RWPE2 (cell line): ENCODE measurements at regions not wholly inside any gene's neighbourhood (a gene's known extent, or its start where the extent isn't known, plus 50 kb on each side); places are given as distances from the start of the nearest gene placed in this dataset.

ENCODE experiments used
- ATAC-seq: fragments of 200-7000 bp; cut with Tn5 transposase; 3 replicates; pipeline ENCODE4 v1.9.1; 2021; ENCODE audit warnings: low read depth
- DNase-seq: peaks from one replicate; pipeline ENCODE4 v3.0.0-alpha.2; 2020; ENCODE audit warnings: low spot score
- H3K27ac ChIP-seq: fragments of 450-650 bp; 2 replicates; pipeline ENCODE4 v1.5.1; 2017; ENCODE audit warnings: mild to moderate bottlenecking; ENCODE audit not compliant: poor library complexity, severe bottlenecking
- H3K27me3 ChIP-seq: fragments of 250-450 bp; sonication (Bioruptor Pico); 2 replicates; pipeline ENCODE4 v1.5.1; 2021; ENCODE audit warnings: mild to moderate bottlenecking, moderate library complexity; ENCODE audit not compliant: insufficient read depth, poor library complexity, severe bottlenecking
- H3K36me3 ChIP-seq: fragments of 250-450 bp; sonication (Bioruptor Pico); 2 replicates; pipeline ENCODE4 v1.5.1; 2020; ENCODE audit warnings: low read depth, mild to moderate bottlenecking, moderate library complexity
- H3K4me1 ChIP-seq: fragments of 250-450 bp; sonication (Bioruptor Pico); 2 replicates; pipeline ENCODE4 v1.5.1; 2021; ENCODE audit warnings: mild to moderate bottlenecking, moderate library complexity; ENCODE audit not compliant: insufficient read depth, poor library complexity, severe bottlenecking
- H3K4me3 ChIP-seq: fragments of 250-450 bp; sonication (Bioruptor Pico); 2 replicates; pipeline ENCODE4 v1.5.1; 2021; ENCODE audit warnings: mild to moderate bottlenecking, moderate library complexity; ENCODE audit not compliant: severe bottlenecking
- H3K9me3 ChIP-seq: fragments of 250-450 bp; sonication (Bioruptor Pico); 2 replicates; pipeline ENCODE4 v1.5.1; 2021; ENCODE audit warnings: mild to moderate bottlenecking, moderate library complexity; ENCODE audit not compliant: severe bottlenecking
- CTCF ChIP-seq: fragments of 450-650 bp; IDR thresholded peaks from one replicate; pipeline ENCODE4 v1.5.1; 2017; ENCODE audit warnings: mild to moderate bottlenecking, moderate library complexity; ENCODE audit not compliant: poor library complexity, severe bottlenecking

DNA sequence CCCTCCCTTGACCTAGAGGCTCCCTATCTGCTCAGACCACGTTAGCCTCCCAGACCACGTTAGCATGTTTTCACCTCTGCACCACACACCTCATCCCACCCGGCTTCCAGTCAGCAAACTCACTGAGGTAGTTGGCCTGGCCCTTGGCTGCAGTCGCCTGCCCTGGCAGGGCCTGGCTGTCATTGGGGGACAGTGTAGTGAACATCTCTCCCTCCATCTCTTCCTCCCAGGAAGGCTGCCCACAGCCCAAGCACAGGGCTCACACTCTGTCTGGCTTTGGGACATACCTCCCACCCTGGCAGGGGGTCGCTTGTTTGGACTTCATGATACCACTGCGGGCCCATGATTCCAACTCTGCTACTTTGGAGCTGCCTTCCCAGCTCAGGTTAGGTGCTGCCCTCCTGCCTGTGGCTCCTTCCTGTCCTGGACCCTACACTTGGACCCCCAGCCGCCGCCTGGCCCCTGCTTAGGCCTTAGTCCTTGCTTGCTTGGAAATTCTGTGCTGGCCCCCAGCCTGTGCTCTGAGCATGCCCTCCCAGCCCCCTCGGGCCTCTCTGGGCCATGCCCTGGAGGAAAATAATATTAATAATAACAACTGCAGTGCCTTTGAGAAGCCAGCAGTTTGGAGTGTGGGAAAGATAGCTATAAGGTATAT is 167.7 kb downstream of the COPRS start:
- H3K4me1 ChIP-seq: no peaks in the 10 kb centered on the region
- H3K9me3 ChIP-seq: no peaks in the 10 kb centered on the region
- no peak for TF ChIP-seq CTCF
- H3K27me3 ChIP-seq: no peaks in the 10 kb centered on the region
- H3K4me3 ChIP-seq: no peak overlapping the region
- DNase-seq: no peak
- no peak overlapping the region for H3K27ac ChIP-seq
- ATAC-seq: no peak
- H3K36me3 ChIP-seq: no peaks in the 10 kb centered on the region

DNA sequence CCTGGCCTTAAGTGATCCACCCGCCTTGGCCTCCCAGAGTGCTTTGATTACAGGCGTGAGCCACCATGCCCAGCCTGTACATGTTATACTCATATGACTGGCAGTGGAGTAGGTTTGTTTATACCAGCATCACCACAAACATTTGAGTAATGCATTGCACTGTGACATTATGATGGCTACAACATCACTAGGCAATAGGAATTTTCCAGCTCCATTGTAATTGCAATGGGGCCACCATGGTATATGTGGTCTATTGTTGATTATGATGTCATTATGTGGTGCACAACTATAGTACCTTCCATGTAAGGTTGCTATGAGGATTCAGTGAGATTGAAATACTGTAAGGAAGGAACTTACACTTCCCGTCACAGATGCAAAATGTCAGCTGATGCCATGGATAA is 168.9 kb downstream of the COPRS start:
- TF ChIP-seq CTCF: no peak
- Histone ChIP-seq H3K4me3 (no peak overlapping the region), H3K4me1 (no peaks in the 10 kb centered on the region), H3K9me3 (no peaks in the 10 kb centered on the region), H3K36me3 (no peaks in the 10 kb centered on the region), H3K27ac (no peak overlapping the region), H3K27me3 (no peaks in the 10 kb centered on the region)
- ATAC-seq: no peak
- DNase-seq: no peak

- ATAC-seq: peak; percentile 66; the same call in 2 of the 3 replicates
- no peaks in the 10 kb centered on the region for H3K36me3 ChIP-seq
- no peak overlapping the region for H3K27ac ChIP-seq
- no peak overlapping the region for H3K4me3 ChIP-seq
- no peaks in the 10 kb centered on the region for H3K9me3 ChIP-seq
- TF ChIP-seq CTCF: no peak
- no peaks in the 10 kb centered on the region for H3K27me3 ChIP-seq
- no peaks in the 10 kb centered on the region for H3K4me1 ChIP-seq
- DNase-seq: no peak
Measured at GRCh38 chr17:31688701-31689100, 170.3 kb downstream of the COPRS start.

DNA sequence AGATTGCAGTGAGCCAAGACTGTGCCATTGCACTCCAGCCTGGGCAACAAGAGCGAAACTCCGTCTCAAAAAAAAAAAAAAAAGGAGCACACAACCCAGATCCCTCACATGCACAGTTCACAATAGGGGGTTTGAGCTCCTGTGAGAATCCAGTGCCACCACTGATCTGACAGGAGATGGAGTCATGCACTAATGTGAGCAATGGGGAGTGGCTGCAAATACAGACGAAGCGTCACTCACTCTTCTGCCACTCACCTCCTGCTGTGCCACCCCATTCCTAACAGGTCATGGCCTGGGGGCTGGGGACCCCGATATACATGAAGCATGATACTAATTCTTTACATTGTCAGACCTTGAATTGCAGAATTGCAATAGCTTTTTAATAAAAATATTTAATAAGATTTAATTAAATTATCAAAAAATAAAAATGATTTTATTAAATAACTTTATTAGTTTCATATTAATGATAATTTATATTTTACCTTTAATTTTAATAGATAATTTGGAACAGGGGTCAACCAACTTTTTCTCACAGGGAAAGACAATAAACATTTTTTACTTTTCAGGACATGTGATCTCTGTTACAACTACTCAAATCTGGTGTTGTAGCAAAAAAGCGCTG is 171.4 kb downstream of the COPRS start:
- Histone ChIP-seq H3K4me3 (no peak overlapping the region), H3K36me3 (no peaks in the 10 kb centered on the region), H3K27ac (no peak overlapping the region), H3K27me3 (no peaks in the 10 kb centered on the region), H3K9me3 (no peaks in the 10 kb centered on the region), H3K4me1 (no peaks in the 10 kb centered on the region)
- ATAC-seq (no peak), DNase-seq (no peak)
- TF ChIP-seq CTCF: no peak

DNA sequence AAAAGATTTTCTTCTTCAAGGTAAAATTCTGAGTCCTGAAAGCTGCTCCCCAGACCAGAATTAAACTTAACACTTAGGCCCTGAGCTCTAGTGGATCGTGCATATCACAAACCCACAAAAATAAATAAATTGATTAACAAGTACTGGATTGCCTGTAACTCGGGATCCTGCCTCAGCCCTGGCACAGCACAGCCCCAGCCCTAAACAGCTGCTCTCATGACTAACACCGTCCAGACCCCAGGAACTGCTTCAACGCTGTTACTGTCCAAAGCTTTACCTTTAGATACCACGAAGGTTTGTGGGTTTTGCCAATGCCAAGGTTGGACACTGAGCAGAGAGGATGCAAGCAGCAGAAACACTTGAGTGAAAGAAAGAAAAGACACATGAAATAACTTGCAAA is 172.5 kb downstream of the COPRS start:
- Histone ChIP-seq H3K4me1 (no peaks in the 10 kb centered on the region), H3K27me3 (no peaks in the 10 kb centered on the region), H3K27ac (no peak overlapping the region), H3K9me3 (no peaks in the 10 kb centered on the region), H3K36me3 (no peaks in the 10 kb centered on the region), H3K4me3 (no peak overlapping the region)
- DNase-seq (no peak), ATAC-seq (no peak)
- TF ChIP-seq CTCF: no peak
